GM21526 (cell line): ENCODE measurements at regions not wholly inside any gene's neighbourhood (a gene's known extent, or its start where the extent isn't known, plus 50 kb on each side); places are given as distances from the start of the nearest gene placed in this dataset.
"Not testable (repeated sequence)": the region's sequence is repeated elsewhere in the genome, so short reads cannot be mapped to it uniquely, and the experiment has no call there.

Source experiments
- ATAC-seq: cut with Tn5 transposase; IDR thresholded peaks from one replicate; pipeline ENCODE4 v1.9.1; 2021; ENCODE audit warnings: moderate library complexity; ENCODE audit not compliant: unreplicated experiment, low FRiP score

- no peak for ATAC-seq
Observed at GRCh38 chr6:21332660-21333059, 260.9 kb upstream of the SOX4 start.

- ATAC-seq: no peak
Observed at GRCh38 chr6:21333715-21334114, 259.8 kb upstream of the SOX4 start.

GRCh38 chr6:21334651-21335050 is 258.9 kb upstream of the SOX4 start:
- ATAC-seq: no peak

DNA sequence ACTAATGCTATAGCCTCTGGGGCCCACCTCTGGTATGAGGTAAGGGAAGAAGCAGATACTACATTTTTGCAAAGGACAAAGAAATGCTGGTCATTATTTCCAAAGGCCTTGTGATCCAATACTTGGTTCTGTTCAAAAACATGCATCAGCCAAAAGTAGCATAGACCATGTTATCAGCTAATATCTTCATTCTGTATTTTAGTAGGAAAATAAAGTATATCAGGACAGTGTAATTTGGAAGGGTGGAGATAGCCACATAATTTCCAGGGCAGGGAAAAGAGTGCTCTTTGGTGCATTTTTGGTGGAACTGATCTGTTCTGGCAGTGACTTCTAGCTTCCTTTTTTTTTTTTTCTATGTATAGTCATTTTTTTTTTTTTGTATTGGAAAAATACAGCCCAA is 258.0 kb upstream of the SOX4 start:
- ATAC-seq: no peak

- ATAC-seq: no peak
Observed at GRCh38 chr6:21337263-21337662, 256.3 kb upstream of the SOX4 start.

GRCh38 chr6:21340573-21340972 is 253.0 kb upstream of the SOX4 start:
- no peak for ATAC-seq

- ATAC-seq: no peak
Observed at GRCh38 chr6:21341910-21342309, 251.6 kb upstream of the SOX4 start.

GRCh38 chr6:21342501-21342900 is 251.1 kb upstream of the SOX4 start:
- ATAC-seq: no peak

DNA sequence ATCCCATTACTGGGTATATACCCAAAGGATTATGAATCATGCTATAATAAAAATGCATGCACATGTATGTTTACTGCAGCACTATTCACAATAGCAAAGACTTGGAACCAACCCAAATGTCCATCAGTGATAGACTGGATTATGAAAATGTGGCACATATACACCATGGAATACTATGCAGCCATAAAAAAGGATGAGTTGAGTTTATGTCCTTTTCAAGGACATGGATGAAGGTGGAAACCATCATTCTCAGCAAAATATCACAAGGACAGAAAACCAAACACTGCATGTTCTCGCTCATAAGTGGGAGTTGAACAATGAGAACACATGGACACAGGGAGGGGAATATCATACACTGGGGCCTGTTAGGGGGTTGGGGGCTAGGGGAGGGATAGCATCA is 247.8 kb upstream of the SOX4 start:
- ATAC-seq: not testable (repeated sequence)

- ATAC-seq: no peak
Observed at GRCh38 chr6:21348146-21348503, 245.4 kb upstream of the SOX4 start.

DNA sequence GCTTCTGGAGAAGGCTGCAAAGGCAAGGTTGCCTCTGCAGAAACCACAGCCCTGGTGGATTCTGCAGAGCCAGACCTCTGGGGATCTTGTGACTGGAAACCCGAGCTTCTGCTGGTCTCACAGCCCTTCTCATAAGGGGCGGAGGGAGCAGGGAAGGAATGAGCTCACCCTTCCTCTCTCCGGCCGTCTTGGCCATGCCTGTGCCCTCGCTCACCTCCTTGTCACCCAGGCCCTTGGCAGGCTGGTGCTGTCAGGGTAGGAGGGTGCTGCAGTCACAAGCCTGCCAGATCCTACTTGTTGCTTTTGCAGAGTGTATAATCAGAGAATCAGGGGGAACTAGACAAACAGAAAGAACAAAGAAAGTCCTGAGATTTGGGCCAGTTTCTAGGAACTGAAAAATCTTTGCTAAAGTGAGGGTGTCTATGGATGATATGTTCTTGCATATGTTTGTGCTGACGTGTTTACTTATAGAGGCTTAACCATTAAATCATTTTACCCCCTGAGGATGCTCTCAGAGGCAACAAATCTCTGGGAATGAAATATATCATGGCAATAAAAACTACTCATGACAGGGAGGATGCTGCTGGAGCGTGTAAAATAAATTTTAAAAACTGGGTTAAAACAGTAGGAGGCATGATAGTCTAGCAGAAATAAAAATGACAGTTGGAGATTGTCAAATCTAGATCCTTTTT is 244.9 kb upstream of the SOX4 start:
- ATAC-seq: no peak

DNA sequence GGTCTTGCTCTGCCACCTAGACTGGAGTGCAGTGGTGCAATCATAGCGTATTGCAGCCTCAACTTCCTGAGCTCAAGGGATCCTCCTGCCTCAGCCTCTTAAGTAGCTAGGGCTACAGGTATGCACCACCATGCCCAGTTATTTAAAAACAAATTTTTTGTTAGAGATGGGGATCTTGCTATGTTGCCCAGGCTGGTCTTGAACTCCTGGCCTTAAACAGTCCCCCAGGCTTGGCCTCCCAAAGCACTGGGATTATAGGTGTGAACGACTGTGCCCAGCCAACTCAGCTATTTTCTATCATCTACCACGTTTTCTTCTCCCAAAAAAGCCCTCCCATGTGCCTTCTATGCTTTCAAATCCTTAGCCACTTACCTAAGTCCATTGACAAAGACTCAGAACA is 243.7 kb upstream of the SOX4 start:
- no peak for ATAC-seq

DNA sequence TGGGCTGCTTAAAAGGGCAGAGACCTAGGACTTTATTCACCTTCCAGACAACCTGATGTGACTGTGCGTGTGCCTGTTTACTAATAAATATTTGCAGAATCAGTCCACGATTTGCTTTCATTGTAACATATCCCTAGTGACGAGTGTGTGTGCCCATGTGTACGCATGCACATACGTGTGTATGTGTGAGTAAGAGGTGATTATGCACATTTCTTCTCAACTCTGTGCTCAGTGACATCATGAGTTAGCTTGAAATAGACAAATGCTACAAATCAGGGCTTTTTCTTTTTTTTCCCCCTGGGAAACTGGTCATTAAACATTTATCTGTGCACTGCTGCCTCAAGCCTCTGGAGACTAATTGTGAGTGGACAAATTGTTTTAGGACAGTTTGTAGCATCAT is 242.6 kb upstream of the SOX4 start:
- ATAC-seq: no peak

GRCh38 chr6:21352131-21352530 is 241.4 kb upstream of the SOX4 start:
- ATAC-seq: no peak

DNA sequence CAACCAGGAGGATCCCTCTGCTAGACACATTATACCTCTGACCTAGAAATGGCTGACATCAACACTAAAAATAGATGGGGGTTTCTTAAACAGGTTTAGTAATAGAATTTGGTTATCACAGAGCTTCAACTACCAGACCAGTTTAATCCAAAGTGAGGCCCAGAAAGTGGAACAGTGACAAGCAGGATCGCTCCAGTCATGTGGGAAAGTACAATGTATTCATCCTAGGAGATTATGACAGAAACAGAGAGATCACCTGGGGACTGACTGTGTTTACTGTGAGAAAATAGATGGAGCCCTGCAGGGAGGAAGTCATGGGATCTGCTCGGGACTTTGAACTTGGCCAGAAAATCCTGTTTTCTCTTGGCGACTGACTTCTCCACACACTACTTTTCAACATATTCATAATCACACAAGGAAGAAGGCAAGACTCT is 238.7 kb upstream of the SOX4 start:
- no peak for ATAC-seq

GRCh38 chr6:21355638-21356037 is 237.9 kb upstream of the SOX4 start:
- ATAC-seq: no peak

- ATAC-seq: no peak
Observed at GRCh38 chr6:21357262-21357661, 236.3 kb upstream of the SOX4 start.

- no peak for ATAC-seq
Observed at GRCh38 chr6:21359926-21360325, 233.6 kb upstream of the SOX4 start.

GRCh38 chr6:21360336-21360735 is 233.2 kb upstream of the SOX4 start:
- no peak for ATAC-seq

GRCh38 chr6:21367148-21367547 is 226.4 kb upstream of the SOX4 start:
- no peak for ATAC-seq

- ATAC-seq: no peak
Observed at GRCh38 chr6:21367649-21368154, 225.8 kb upstream of the SOX4 start.

GRCh38 chr6:21371061-21371460 is 222.5 kb upstream of the SOX4 start:
- no peak for ATAC-seq

- no peak for ATAC-seq
Observed at GRCh38 chr6:21371676-21372171, 221.8 kb upstream of the SOX4 start.
